BJ (cell line): ENCODE measurements at regions not wholly inside any gene's neighbourhood (a gene's known extent, or its start where the extent isn't known, plus 50 kb on each side); places are given as distances from the start of the nearest gene placed in this dataset.

Experiments
- CTCF ChIA-PET: fragments of 350-600 bp; formaldehyde crosslinking; extraction: SDS; loops from one replicate; lab custom pipeline; 2021; ENCODE audit warnings: antibody characterized with exemption, inconsistent platforms; lab: Yijun Ruan, JAX
- POLR2A ChIA-PET: fragments of 300-600 bp; sonication (Branson Sonifier 250); formaldehyde crosslinking; extraction: SDS; loops from one replicate; lab custom pipeline; 2021; ENCODE audit warnings: antibody characterized with exemption; lab: Charles Lee
- DNase-seq: peaks from one replicate; pipeline ENCODE4 v3.0.0-alpha.2; 2011; ENCODE audit warnings: low read depth
- H3K27me3 ChIP-seq: 2 replicates; pipeline ENCODE4 v1.6.0; 2011; ENCODE audit warnings: low read length; ENCODE audit not compliant: control insufficient read depth, insufficient read depth
- H3K36me3 ChIP-seq: 2 replicates; pipeline ENCODE4 v1.5.1; 2011; ENCODE audit warnings: low read length; ENCODE audit not compliant: control insufficient read depth, insufficient read depth
- H3K4me3 ChIP-seq: 2 replicates; pipeline ENCODE4 v1.5.1; 2011; ENCODE audit warnings: low read depth, mild to moderate bottlenecking, control low read depth, low read length
- CTCF ChIP-seq: IDR thresholded peaks from 2 replicates; pipeline ENCODE4 v1.5.1; 2011; ENCODE audit warnings: low read depth, mild to moderate bottlenecking, control low read depth, inconsistent platforms, low read length, moderate library complexity; ENCODE audit not compliant: insufficient read depth

- Histone ChIP-seq H3K4me3 (no peak overlapping the region), H3K36me3 (no peaks in the 10 kb centered on the region), H3K27me3 (no peaks in the 10 kb centered on the region)
- DNase-seq: no peak
- CTCF ChIA-PET: interaction anchor here (0.6 to 6.1 kb wide), 25 partner anchors 10 to 577 kb away, joined by 3 to 91 read pairs (median 4); partner anchors contain the start of gene ADRA1B
- POLR2A ChIA-PET: no interaction called here
- TF ChIP-seq CTCF: peak; percentile 51
Measured at GRCh38 chr5:159444441-159445082, 114.3 kb upstream of the IL12B start.

- no peak for DNase-seq
- H3K27me3 ChIP-seq: no peaks in the 10 kb centered on the region
- H3K4me3 ChIP-seq: no peak overlapping the region
- no peaks in the 10 kb centered on the region for H3K36me3 ChIP-seq
- TF ChIP-seq CTCF: no peak
- POLR2A ChIA-PET: no interaction called here
- CTCF ChIA-PET: interaction anchor here (0.9 to 1.3 kb wide), 4 partner anchors 290 to 540 kb away, joined by 3 to 5 read pairs (median 4); no protein-coding TSS in a partner anchor
Measured at GRCh38 chr5:159447116-159447515, 116.8 kb upstream of the IL12B start.

GRCh38 chr5:159448841-159449407 lies 118.6 kb upstream of the IL12B start:
- H3K36me3 ChIP-seq: no peaks in the 10 kb centered on the region
- no peak for TF ChIP-seq CTCF
- no peak for DNase-seq
- H3K27me3 ChIP-seq: no peaks in the 10 kb centered on the region
- ChIA-PET POLR2A (no interaction called here), CTCF (interaction anchor here (0.5 to 5.1 kb wide), 3 partner anchors 446 to 538 kb away, joined by 3 to 29 read pairs (median 8); partner anchors contain the start of gene ADRA1B)
- H3K4me3 ChIP-seq: no peak overlapping the region

GRCh38 chr5:159449925-159450324 lies 119.6 kb upstream of the IL12B start:
- DNase-seq: no peak
- no peak for TF ChIP-seq CTCF
- H3K36me3 ChIP-seq: no peaks in the 10 kb centered on the region
- POLR2A ChIA-PET: no interaction called here
- H3K27me3 ChIP-seq: no peaks in the 10 kb centered on the region
- CTCF ChIA-PET: interaction anchor here (0.6 to 5.1 kb wide), 6 partner anchors 8 to 537 kb away, joined by 3 to 29 read pairs (median 6); partner anchors contain the start of gene ADRA1B
- H3K4me3 ChIP-seq: no peak overlapping the region

GRCh38 chr5:159450417-159450816 lies 120.1 kb upstream of the IL12B start:
- TF ChIP-seq CTCF: no peak
- no peaks in the 10 kb centered on the region for H3K36me3 ChIP-seq
- POLR2A ChIA-PET: no interaction called here
- DNase-seq: no peak
- H3K4me3 ChIP-seq: no peak overlapping the region
- CTCF ChIA-PET: interaction anchor here (0.6 to 5.1 kb wide), 8 partner anchors 8 to 550 kb away, joined by 3 to 29 read pairs (median 4); partner anchors contain the start of gene ADRA1B
- no peaks in the 10 kb centered on the region for H3K27me3 ChIP-seq
